HepG2 (cell line): ENCODE measurements at regions not wholly inside any gene's neighbourhood (a gene's known extent, or its start where the extent isn't known, plus 50 kb on each side); places are given as distances from the start of the nearest gene placed in this dataset.

Source experiments
- ATAC-seq: fragments of 200-7000 bp; cut with Tn5 transposase; 3 replicates; pipeline ENCODE4 v1.9.1; 2020; ENCODE audit warnings: mild to moderate bottlenecking, moderate library complexity
- BruUV-seq: library from RNA; stranded (reverse); fragments of 400-500 nt; replicated peaks from 2 replicates; lab custom pipeline; 2021; lab: Mats Ljungman, UMichigan
- CTCF ChIA-PET: fragments of 300-600 bp; formaldehyde crosslinking; extraction: SDS; loops from one replicate; lab custom pipeline; 2021; ENCODE audit warnings: low total read pairs, inconsistent platforms, low intra/inter-chr PET ratio; lab: Yijun Ruan, JAX
- POLR2A ChIA-PET: fragments of 350-600 bp; sonication (Branson Sonifier 250); formaldehyde crosslinking; loops from one replicate; lab custom pipeline; 2020; ENCODE audit warnings: antibody characterized with exemption, inconsistent platforms; lab: Yijun Ruan, JAX
- DNase-seq: peaks from one replicate; pipeline ENCODE4 v3.0.0-alpha.2; 2015; ENCODE audit warnings: low spot score
- FAIRE-seq: peaks from 3 replicates; lab custom pipeline; 2011; peaks lifted over from hg19 to GRCh38; lab: Jason Lieb, UNC
- H2AFZ ChIP-seq: one replicate; pipeline ENCODE4 v1.6.1; 2011; ENCODE audit warnings: low read length, inconsistent platforms
- H3K27ac ChIP-seq: fragments of 300-600 bp; 3 replicates; pipeline ENCODE4 v1.8.0; 2011; ENCODE audit warnings: mixed run types, mild to moderate bottlenecking, mixed read lengths, low read length, inconsistent platforms; ENCODE audit not compliant: insufficient read depth; ENCODE audit errors: extremely low read length
- H3K27me3 ChIP-seq, 2 experiments: fragments of 200-600 bp in 1 of 2; 2 replicates in 1 of 2; 3 replicates in 1 of 2; pipeline versions ENCODE4 v1.6.0 to v1.8.0; 2011; ENCODE audit warnings: low read length in 2 of 2, mild to moderate bottlenecking in 2 of 2, moderate library complexity in 2 of 2, inconsistent platforms in 1 of 2; ENCODE audit not compliant: insufficient read depth in 2 of 2, control insufficient read depth in 1 of 2
- H3K36me3 ChIP-seq, 2 experiments: fragments of 200-600 bp in 1 of 2; replicated peaks in 1 of 2; 2 replicates in 1 of 2; 3 replicates in 1 of 2; pipeline versions ENCODE4 v1.5.1 to v1.8.0; 2011; ENCODE audit warnings: low read length in 2 of 2, inconsistent platforms in 1 of 2; ENCODE audit not compliant: insufficient read depth in 2 of 2, control insufficient read depth in 1 of 2
- H3K4me1 ChIP-seq: 2 replicates; pipeline ENCODE4 v1.5.1; 2012; ENCODE audit warnings: low read length, inconsistent platforms; ENCODE audit not compliant: insufficient read depth
- H3K4me2 ChIP-seq: 2 replicates; pipeline ENCODE4 v1.6.0; 2011; ENCODE audit warnings: low read depth, low read length, inconsistent platforms
- H3K4me3 ChIP-seq, 3 experiments: fragments of 200-600 bp in 1 of 3; sonication (generic), shearing (Covaris generic) in 1 of 3; replicated peaks in 1 of 3; 2 replicates each; pipeline ENCODE4 v1.5.1; 2011 to 2016; ENCODE audit warnings: low read length in 3 of 3, inconsistent platforms in 2 of 3, low read depth in 2 of 3, mild to moderate bottlenecking in 2 of 3, control low read depth in 1 of 3, mixed read lengths in 1 of 3; ENCODE audit not compliant: insufficient read depth in 1 of 3
- H3K79me2 ChIP-seq: one replicate; pipeline ENCODE4 v1.6.1; 2011; ENCODE audit warnings: low read length, inconsistent platforms; ENCODE audit not compliant: insufficient read depth
- H3K9ac ChIP-seq: 2 replicates; pipeline ENCODE4 v1.6.0; 2011; ENCODE audit warnings: mild to moderate bottlenecking, low read depth, low read length, inconsistent platforms; ENCODE audit not compliant: insufficient read depth
- H3K9me3 ChIP-seq: 2 replicates; pipeline ENCODE4 v1.5.1; 2012; ENCODE audit warnings: mild to moderate bottlenecking, low read length
- H4K20me1 ChIP-seq: 2 replicates; pipeline ENCODE4 v1.6.0; 2011; ENCODE audit warnings: inconsistent platforms, mild to moderate bottlenecking, low read length, moderate library complexity; ENCODE audit not compliant: insufficient read depth
- CBX2 ChIP-seq, 2 experiments: fragments of 200-600 bp in 1 of 2; sonication (generic); formaldehyde crosslinking in 1 of 2; IDR thresholded peaks; 2 replicates each; pipeline versions ENCODE4 v1.7.0 to v1.8.1; 2018 to 2022; ENCODE audit warnings: low read depth in 2 of 2, low read length in 1 of 2, mild to moderate bottlenecking in 1 of 2, missing genetic modification reagents in 1 of 2
- ELF1 ChIP-seq: sonication (generic); formaldehyde crosslinking; IDR thresholded peaks from 2 replicates; pipeline ENCODE4 v1.4.0; 2020; ENCODE audit warnings: missing genetic modification reagents
- IRF1 ChIP-seq: sonication (generic); formaldehyde crosslinking; IDR thresholded peaks from 2 replicates; pipeline ENCODE4 v1.4.0; 2020; ENCODE audit warnings: low read depth, mild to moderate bottlenecking, missing genetic modification reagents
- MTA1 ChIP-seq: sonication (generic); formaldehyde crosslinking; IDR thresholded peaks from 2 replicates; pipeline ENCODE4 v1.4.0; 2020; ENCODE audit warnings: missing genetic modification reagents, mild to moderate bottlenecking, borderline replicate concordance
- PRMT3 ChIP-seq: sonication (generic); formaldehyde crosslinking; IDR thresholded peaks from 2 replicates; pipeline ENCODE4 v1.8.1; 2022; ENCODE audit warnings: low read depth, mild to moderate bottlenecking, moderate library complexity, missing genetic modification reagents, borderline replicate concordance
- STAT5B ChIP-seq: sonication (generic); formaldehyde crosslinking; IDR thresholded peaks from 2 replicates; pipeline ENCODE4 v1.4.0; 2020; ENCODE audit warnings: missing genetic modification reagents
- THAP11 ChIP-seq: IDR thresholded peaks from 2 replicates; pipeline ENCODE4 v1.6.1; 2016; ENCODE audit warnings: missing biosample characterization, missing genetic modification reagents
- ZNF615 ChIP-seq: sonication (generic); formaldehyde crosslinking; IDR thresholded peaks from 2 replicates; pipeline ENCODE4 v1.5.0; 2020; ENCODE audit warnings: mild to moderate bottlenecking, missing genetic modification reagents, borderline replicate concordance
- in situ Hi-C: cut with HindIII; loops from 2 replicates; pipeline ENCODE4 v1.10.0; 2017; ENCODE audit warnings: low pct_unique_long_range_greater_than_20kb; ENCODE audit not compliant: extremely low pct_ligation_motif_present
- intact Hi-C: fragments of 100-400 bp; cut with micrococcal nuclease; formaldehyde crosslinking; loops from one replicate; pipeline ENCODE4 v1.10.0; 2022; ENCODE audit not compliant: unreplicated experiment
- TF ChIP-seq, protein P1 (sequence below): sonication (generic); formaldehyde crosslinking; IDR thresholded peaks from 2 replicates; pipeline ENCODE4 v1.5.0; 2020; ENCODE audit warnings: mild to moderate bottlenecking, missing genetic modification reagents
- TF ChIP-seq, protein P2 (sequence below): IDR thresholded peaks from 2 replicates; pipeline ENCODE4 v1.6.1; 2018; ENCODE audit warnings: missing genetic modification reagents, mild to moderate bottlenecking, missing compliant biosample characterization
- TF ChIP-seq, protein P3 (sequence below): sonication (generic); formaldehyde crosslinking; IDR thresholded peaks from 2 replicates; pipeline ENCODE4 v1.9.0; 2022; ENCODE audit warnings: missing genetic modification reagents, mild to moderate bottlenecking, borderline replicate concordance

DNA sequence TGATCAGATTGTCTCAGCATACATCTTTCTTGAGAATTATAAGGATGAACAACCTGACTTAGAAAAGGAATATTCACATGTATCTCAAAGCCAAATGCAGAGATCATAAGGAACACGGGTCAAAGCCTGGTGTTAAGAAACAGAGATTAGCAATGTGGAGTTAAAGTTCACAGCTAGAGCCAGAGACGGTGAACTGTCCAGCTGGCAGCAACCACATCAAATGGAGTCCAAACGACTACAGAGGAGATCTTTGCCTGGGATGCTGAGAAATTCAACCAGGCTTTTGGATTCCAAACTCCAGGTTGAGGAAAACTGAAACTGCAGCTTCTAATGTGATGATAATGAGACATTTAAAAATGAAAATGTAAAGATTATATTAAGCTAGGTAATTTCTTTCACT is 939.9 kb upstream of the NXPH2 start (continued):
- TF ChIP-seq, protein P1, sequence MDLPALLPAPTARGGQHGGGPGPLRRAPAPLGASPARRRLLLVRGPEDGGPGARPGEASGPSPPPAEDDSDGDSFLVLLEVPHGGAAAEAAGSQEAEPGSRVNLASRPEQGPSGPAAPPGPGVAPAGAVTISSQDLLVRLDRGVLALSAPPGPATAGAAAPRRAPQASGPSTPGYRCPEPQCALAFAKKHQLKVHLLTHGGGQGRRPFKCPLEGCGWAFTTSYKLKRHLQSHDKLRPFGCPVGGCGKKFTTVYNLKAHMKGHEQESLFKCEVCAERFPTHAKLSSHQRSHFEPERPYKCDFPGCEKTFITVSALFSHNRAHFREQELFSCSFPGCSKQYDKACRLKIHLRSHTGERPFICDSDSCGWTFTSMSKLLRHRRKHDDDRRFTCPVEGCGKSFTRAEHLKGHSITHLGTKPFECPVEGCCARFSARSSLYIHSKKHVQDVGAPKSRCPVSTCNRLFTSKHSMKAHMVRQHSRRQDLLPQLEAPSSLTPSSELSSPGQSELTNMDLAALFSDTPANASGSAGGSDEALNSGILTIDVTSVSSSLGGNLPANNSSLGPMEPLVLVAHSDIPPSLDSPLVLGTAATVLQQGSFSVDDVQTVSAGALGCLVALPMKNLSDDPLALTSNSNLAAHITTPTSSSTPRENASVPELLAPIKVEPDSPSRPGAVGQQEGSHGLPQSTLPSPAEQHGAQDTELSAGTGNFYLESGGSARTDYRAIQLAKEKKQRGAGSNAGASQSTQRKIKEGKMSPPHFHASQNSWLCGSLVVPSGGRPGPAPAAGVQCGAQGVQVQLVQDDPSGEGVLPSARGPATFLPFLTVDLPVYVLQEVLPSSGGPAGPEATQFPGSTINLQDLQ, result no peak
- no peak for TF ChIP-seq CBX2 (IDR thresholded peaks at IDR 0.05; ENCODE audit: low read depth, low read length)
- TF ChIP-seq CBX2 (CRISPR knock-in tag; IDR thresholded peaks at IDR 0.05; ENCODE audit: low read depth), result no peak

- no peak overlapping the region for H3K27ac ChIP-seq
- in situ Hi-C loops, result no loop called here
- no peak for FAIRE-seq
These were observed 924.4 kb upstream of the NXPH2 start for GRCh38 chr2:139704606-139705005.

More at GRCh38 chr2:139704606-139705005, 924.4 kb upstream of the NXPH2 start:
- intact Hi-C loops, result no loop called here
- H3K79me2 ChIP-seq, result no peaks in the 10 kb centered on the region
- no peak overlapping the region for H3K9ac ChIP-seq
- no peak for ATAC-seq
- H3K27me3 ChIP-seq, result no peaks in the 10 kb centered on the region
- ChIA-PET POLR2A (no interaction called here), CTCF (no interaction called here)
- TF ChIP-seq THAP11 (CRISPR knock-in tag) (no peak), ELF1 (CRISPR knock-in tag) (no peak), STAT5B (CRISPR knock-in tag) (no peak), MTA1 (CRISPR knock-in tag) (no peak), PRMT3 (no peak), ZNF615 (CRISPR knock-in tag) (no peak), IRF1 (CRISPR knock-in tag) (no peak)
- TF ChIP-seq, protein P2, sequence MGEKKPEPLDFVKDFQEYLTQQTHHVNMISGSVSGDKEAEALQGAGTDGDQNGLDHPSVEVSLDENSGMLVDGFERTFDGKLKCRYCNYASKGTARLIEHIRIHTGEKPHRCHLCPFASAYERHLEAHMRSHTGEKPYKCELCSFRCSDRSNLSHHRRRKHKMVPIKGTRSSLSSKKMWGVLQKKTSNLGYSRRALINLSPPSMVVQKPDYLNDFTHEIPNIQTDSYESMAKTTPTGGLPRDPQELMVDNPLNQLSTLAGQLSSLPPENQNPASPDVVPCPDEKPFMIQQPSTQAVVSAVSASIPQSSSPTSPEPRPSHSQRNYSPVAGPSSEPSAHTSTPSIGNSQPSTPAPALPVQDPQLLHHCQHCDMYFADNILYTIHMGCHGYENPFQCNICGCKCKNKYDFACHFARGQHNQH (CRISPR knock-in tag), result no peak
- TF ChIP-seq, protein P3, sequence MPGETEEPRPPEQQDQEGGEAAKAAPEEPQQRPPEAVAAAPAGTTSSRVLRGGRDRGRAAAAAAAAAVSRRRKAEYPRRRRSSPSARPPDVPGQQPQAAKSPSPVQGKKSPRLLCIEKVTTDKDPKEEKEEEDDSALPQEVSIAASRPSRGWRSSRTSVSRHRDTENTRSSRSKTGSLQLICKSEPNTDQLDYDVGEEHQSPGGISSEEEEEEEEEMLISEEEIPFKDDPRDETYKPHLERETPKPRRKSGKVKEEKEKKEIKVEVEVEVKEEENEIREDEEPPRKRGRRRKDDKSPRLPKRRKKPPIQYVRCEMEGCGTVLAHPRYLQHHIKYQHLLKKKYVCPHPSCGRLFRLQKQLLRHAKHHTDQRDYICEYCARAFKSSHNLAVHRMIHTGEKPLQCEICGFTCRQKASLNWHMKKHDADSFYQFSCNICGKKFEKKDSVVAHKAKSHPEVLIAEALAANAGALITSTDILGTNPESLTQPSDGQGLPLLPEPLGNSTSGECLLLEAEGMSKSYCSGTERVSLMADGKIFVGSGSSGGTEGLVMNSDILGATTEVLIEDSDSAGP (CRISPR knock-in tag), result no peak
- no peaks in the 10 kb centered on the region for H3K36me3 ChIP-seq
- BruUV-seq, result no TSS peak
- no peak for DNase-seq
- H4K20me1 ChIP-seq, result no peaks in the 10 kb centered on the region
- H3K4me3 ChIP-seq, result no peak overlapping the region
- no peak overlapping the region for H2AFZ ChIP-seq
- H3K4me2 ChIP-seq, result no peak overlapping the region
- no peaks in the 10 kb centered on the region for H3K4me1 ChIP-seq
- H3K9me3 ChIP-seq, result no peaks in the 10 kb centered on the region
